Activated B cell treated with CpG ODN at 0.5 μM for 24 hours (primary cell): ENCODE measurements at regions not wholly inside any gene's neighbourhood (a gene's known extent, or its start where the extent isn't known, plus 50 kb on each side); places are given as distances from the start of the nearest gene placed in this dataset.

Experiments
- ATAC-seq: fragments of 200-7000 bp; cut with Tn5 transposase; one replicate; pipeline ENCODE4 v1.10.0; 2021; ENCODE audit warnings: low read depth, mild to moderate bottlenecking, moderate library complexity
- CTCF ChIA-PET: fragments of 350-600 bp; sonication (Branson Sonifier 250); formaldehyde crosslinking; loops from one replicate; lab custom pipeline; 2021; ENCODE audit warnings: antibody characterized with exemption; lab: Charles Lee
- POLR2A ChIA-PET: fragments of 350-600 bp; sonication (Branson Sonifier 250); formaldehyde crosslinking; loops from one replicate; lab custom pipeline; 2021; ENCODE audit warnings: antibody characterized with exemption; lab: Charles Lee
- DNase-seq: peaks from one replicate; pipeline ENCODE4 v3.0.0; 2022
- H3K27ac Mint-ChIP-seq: one replicate; pipeline ENCODE4 v1.8.0; 2020; ENCODE audit warnings: mixed read lengths
- H3K27me3 Mint-ChIP-seq: one replicate; pipeline ENCODE4 v1.8.0; 2021; ENCODE audit warnings: mixed read lengths
- H3K36me3 Mint-ChIP-seq: one replicate; pipeline ENCODE4 v1.8.0; 2021; ENCODE audit warnings: low read depth, mixed read lengths
- H3K4me1 Mint-ChIP-seq: one replicate; pipeline ENCODE4 v1.8.0; 2021; ENCODE audit warnings: mixed read lengths
- H3K4me3 Mint-ChIP-seq: one replicate; pipeline ENCODE4 v1.8.0; 2020; ENCODE audit warnings: mild to moderate bottlenecking, mixed read lengths
- H3K9me3 Mint-ChIP-seq: one replicate; pipeline ENCODE4 v1.8.0; 2020; ENCODE audit warnings: mixed read lengths
- intact Hi-C: fragments of 100-400 bp; cut with micrococcal nuclease; formaldehyde crosslinking; loops from one replicate; pipeline ENCODE4 v1.15.1; 2024
- TF ChIP-seq, protein P1 (sequence below): fragments of 200-600 bp; IDR thresholded peaks from one replicate; pipeline ENCODE4 v1.8.0; 2022; ENCODE audit warnings: antibody characterized with exemption, mild to moderate bottlenecking

DNA sequence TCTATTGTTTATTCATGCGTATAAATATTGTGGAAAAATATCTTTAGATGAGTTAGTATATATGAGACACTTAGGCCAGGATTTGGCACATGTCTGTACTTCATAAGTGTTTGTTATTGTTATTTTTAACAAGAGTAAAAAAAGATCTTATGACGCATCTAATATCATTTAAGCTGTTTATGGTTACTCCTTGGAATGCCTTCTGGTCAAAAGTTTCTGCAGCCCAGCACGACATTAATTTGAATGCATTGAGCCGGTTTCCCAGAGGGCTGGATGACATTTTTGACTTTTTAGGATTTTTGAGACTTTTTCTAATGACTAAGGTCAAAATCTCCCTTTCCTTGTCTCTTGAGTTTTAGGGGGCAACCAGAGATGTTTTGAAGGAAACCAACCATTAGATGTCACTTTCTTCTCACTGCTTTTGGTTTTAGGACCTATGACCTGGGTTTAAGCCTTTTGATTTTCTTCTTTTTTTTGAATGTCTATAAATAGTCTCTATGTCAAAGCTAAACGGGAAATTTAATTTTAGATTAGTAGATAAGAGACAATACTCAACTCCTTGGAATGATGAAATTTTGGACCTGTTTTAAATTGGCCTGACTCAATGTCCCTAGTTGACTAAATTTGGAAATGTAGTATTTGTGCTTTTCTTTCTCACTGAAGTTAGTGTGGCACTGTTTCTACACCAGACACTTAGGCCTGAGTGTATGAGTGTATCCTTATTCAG is 215.5 kb downstream of the AEBP2 start:
- no peak for DNase-seq
- Mint-ChIP-seq H3K4me3 (no peak overlapping the region), H3K27me3 (no peaks in the 10 kb centered on the region), H3K36me3 (no peaks in the 10 kb centered on the region), H3K9me3 (no peaks in the 10 kb centered on the region), H3K27ac (no peak overlapping the region), H3K4me1 (no peaks in the 10 kb centered on the region)
- no peak for ATAC-seq
- intact Hi-C loops: no loop called here
- CTCF ChIA-PET: no interaction called here
- POLR2A ChIA-PET: no interaction called here
- TF ChIP-seq, protein P1, sequence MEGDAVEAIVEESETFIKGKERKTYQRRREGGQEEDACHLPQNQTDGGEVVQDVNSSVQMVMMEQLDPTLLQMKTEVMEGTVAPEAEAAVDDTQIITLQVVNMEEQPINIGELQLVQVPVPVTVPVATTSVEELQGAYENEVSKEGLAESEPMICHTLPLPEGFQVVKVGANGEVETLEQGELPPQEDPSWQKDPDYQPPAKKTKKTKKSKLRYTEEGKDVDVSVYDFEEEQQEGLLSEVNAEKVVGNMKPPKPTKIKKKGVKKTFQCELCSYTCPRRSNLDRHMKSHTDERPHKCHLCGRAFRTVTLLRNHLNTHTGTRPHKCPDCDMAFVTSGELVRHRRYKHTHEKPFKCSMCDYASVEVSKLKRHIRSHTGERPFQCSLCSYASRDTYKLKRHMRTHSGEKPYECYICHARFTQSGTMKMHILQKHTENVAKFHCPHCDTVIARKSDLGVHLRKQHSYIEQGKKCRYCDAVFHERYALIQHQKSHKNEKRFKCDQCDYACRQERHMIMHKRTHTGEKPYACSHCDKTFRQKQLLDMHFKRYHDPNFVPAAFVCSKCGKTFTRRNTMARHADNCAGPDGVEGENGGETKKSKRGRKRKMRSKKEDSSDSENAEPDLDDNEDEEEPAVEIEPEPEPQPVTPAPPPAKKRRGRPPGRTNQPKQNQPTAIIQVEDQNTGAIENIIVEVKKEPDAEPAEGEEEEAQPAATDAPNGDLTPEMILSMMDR: no peak

DNA sequence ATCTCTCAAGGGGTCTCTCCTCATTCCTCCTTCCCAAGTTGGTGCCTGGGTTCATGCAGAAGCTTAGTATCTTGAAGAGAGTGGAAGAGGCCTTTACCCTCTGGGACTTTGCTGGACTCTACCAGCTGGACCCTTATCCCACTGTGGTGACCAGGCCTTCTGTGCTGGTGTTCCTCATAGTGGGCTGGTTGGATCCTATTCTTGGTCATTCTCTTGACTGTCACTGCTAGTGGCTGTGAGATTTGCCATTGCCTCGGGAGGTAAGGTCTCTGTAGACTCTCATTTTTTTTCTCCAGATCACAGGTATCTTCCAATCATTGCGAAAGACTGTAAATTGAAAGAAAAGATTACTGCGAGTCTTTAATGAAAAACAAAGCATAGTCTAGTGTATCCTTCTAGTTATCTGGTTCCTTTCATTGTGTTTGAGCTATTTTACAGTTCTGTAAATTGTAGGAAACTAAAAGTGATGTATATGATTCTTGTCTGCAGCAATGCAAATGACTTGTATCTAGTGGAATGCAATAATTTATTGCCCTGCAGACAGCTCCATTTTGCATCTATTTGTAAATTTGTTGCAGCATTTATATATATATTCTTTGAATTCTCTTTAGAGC is 217.9 kb downstream of the AEBP2 start:
- Mint-ChIP-seq H3K27me3 (no peaks in the 10 kb centered on the region), H3K9me3 (no peaks in the 10 kb centered on the region), H3K4me3 (no peak overlapping the region), H3K27ac (no peak overlapping the region), H3K36me3 (no peaks in the 10 kb centered on the region), H3K4me1 (no peaks in the 10 kb centered on the region)
- ChIA-PET POLR2A (no interaction called here), CTCF (no interaction called here)
- no peak for DNase-seq
- ATAC-seq: no peak
- TF ChIP-seq, protein P1: no peak
- intact Hi-C loops: no loop called here

DNA sequence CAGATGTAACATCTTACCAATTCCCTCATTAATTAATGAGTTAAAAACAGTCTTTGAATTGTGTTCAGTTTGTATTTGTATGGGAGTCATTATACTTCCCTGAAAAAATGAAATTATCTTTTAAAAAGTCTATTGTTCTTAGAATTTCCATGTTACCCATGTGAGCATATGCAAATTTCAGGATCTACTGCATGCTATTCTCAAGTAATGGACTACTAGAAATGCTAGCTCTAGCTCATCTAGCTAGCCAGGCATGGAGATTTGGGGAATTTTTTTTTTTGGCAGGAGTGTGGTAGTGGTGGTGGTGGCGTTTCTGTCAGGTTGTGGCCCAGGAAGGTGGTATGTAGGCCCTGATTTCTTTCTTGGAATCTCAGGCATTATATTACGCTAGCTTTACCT is 218.4 kb downstream of the AEBP2 start:
- ChIA-PET POLR2A (no interaction called here), CTCF (no interaction called here)
- Mint-ChIP-seq H3K9me3 (no peaks in the 10 kb centered on the region), H3K36me3 (no peaks in the 10 kb centered on the region), H3K27ac (no peak overlapping the region), H3K4me1 (no peaks in the 10 kb centered on the region), H3K4me3 (no peak overlapping the region), H3K27me3 (no peaks in the 10 kb centered on the region)
- ATAC-seq (no peak), DNase-seq (no peak)
- intact Hi-C loops: no loop called here
- TF ChIP-seq, protein P1: no peak

DNA sequence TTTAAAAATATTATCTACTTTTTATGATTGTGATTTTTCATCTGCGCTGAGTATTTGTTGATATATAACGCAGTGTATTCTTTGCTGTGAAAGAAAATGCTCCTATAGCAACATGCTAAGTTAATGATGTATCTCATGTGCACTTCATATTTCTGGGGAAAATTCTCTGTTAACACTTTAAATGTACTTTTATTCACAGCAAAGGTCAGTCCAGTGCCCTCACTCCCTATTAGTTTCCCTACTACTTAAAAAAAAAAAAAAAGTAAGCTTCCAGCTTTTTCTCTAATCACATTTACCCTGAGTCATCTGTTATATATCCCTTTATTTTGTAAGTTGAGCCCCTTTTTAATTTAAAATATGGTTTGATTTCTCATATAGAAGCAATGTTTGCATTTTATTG is 219.8 kb downstream of the AEBP2 start:
- Mint-ChIP-seq H3K27me3 (no peaks in the 10 kb centered on the region), H3K27ac (no peak overlapping the region), H3K9me3 (no peaks in the 10 kb centered on the region), H3K4me3 (no peak overlapping the region), H3K36me3 (no peaks in the 10 kb centered on the region), H3K4me1 (no peaks in the 10 kb centered on the region)
- ATAC-seq (no peak), DNase-seq (no peak)
- intact Hi-C loops: no loop called here
- ChIA-PET CTCF (no interaction called here), POLR2A (no interaction called here)
- TF ChIP-seq, protein P1: no peak

DNA sequence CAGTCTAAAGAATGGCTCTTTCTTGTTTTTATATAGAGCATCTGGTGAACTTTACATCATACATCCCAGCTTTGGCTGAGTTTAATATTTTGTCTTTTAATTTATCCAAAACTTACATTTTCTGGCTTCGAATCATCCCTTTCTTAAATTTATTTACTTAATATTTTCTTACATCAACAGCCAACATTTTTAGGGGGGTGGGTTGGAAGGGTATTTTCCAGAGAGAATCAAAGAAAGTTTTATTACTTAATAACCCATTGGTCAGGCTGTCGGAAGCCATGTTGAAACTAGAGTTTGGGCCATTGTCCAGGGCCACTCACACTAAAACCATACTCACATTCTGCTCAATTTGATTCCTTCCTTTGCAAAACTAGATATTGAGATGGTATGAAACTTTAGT is 220.2 kb downstream of the AEBP2 start:
- intact Hi-C loops: no loop called here
- no peaks in the 10 kb centered on the region for H3K4me1 Mint-ChIP-seq
- no peak overlapping the region for H3K27ac Mint-ChIP-seq
- H3K36me3 Mint-ChIP-seq: no peaks in the 10 kb centered on the region
- no peaks in the 10 kb centered on the region for H3K27me3 Mint-ChIP-seq
- TF ChIP-seq, protein P1: no peak
- no peaks in the 10 kb centered on the region for H3K9me3 Mint-ChIP-seq
- ChIA-PET POLR2A (no interaction called here), CTCF (no interaction called here)
- H3K4me3 Mint-ChIP-seq: no peak overlapping the region
- ATAC-seq (no peak), DNase-seq (no peak)
